HEK293 (cell line): ENCODE measurements at regions not wholly inside any gene's neighbourhood (a gene's known extent, or its start where the extent isn't known, plus 50 kb on each side); places are given as distances from the start of the nearest gene placed in this dataset.

Experiments used
- CTCF ChIA-PET: fragments of 350-600 bp; formaldehyde crosslinking; extraction: SDS; loops from one replicate; lab custom pipeline; 2021; ENCODE audit warnings: antibody characterized with exemption; lab: Yijun Ruan, JAX
- POLR2A ChIA-PET: fragments of 300-600 bp; formaldehyde crosslinking; extraction: SDS; loops from one replicate; lab custom pipeline; 2020; ENCODE audit warnings: antibody characterized with exemption, inconsistent platforms; lab: Yijun Ruan, JAX
- H3K27ac ChIP-seq: fragments of 200-500 bp; sonication (Bioruptor generic); 2 replicates; pipeline ENCODE4 v1.5.1; 2014; ENCODE audit warnings: low read depth, low read length, control low read depth, inconsistent platforms; ENCODE audit errors: extremely low read depth
- H3K36me3 ChIP-seq, 2 experiments: fragments of 200-500 bp in 1 of 2; sonication (Bioruptor generic) in 1 of 2; 1 replicate in 1 of 2; 2 replicates in 1 of 2; pipeline ENCODE4 v1.5.1; 2014 to 2017; ENCODE audit warnings: inconsistent platforms in 2 of 2, low read length in 2 of 2; ENCODE audit not compliant: control insufficient read depth in 2 of 2, insufficient read depth in 1 of 2
- H3K4me1 ChIP-seq: fragments of 200-500 bp; sonication (Bioruptor generic); 2 replicates; pipeline ENCODE4 v1.5.1; 2014; ENCODE audit warnings: mild to moderate bottlenecking, low read length, inconsistent platforms; ENCODE audit not compliant: control insufficient read depth, insufficient read depth
- H3K4me3 ChIP-seq: 2 replicates; pipeline ENCODE4 v1.5.1; 2011; ENCODE audit warnings: low read depth, mild to moderate bottlenecking, control low read depth, low read length, moderate library complexity
- H3K9me3 ChIP-seq: fragments of 200-500 bp; sonication (Bioruptor generic); 2 replicates; pipeline ENCODE4 v1.5.1; 2014; ENCODE audit warnings: low read depth, low read length, inconsistent platforms; ENCODE audit not compliant: control insufficient read depth, insufficient read depth
- GLIS2 ChIP-seq: fragments of 450-650 bp; formaldehyde crosslinking; IDR thresholded peaks from 2 replicates; pipeline ENCODE4 v1.5.1; 2016; ENCODE audit warnings: missing biosample characterization, missing genetic modification characterization
- IKZF3 ChIP-seq: fragments of 450-650 bp; IDR thresholded peaks from 2 replicates; pipeline ENCODE4 v1.5.0; 2018; ENCODE audit warnings: missing biosample characterization, mild to moderate bottlenecking, missing genetic modification characterization, moderate library complexity
- INSM2 ChIP-seq: fragments of 450-650 bp; formaldehyde crosslinking; IDR thresholded peaks from 2 replicates; pipeline ENCODE4 v1.5.1; 2016; ENCODE audit warnings: missing biosample characterization, missing genetic modification characterization
- KLF10 ChIP-seq: fragments of 450-650 bp; IDR thresholded peaks from 2 replicates; pipeline ENCODE4 v1.5.1; 2018; ENCODE audit warnings: missing biosample characterization, mild to moderate bottlenecking, missing genetic modification characterization
- PRDM6 ChIP-seq: fragments of 450-650 bp; formaldehyde crosslinking; IDR thresholded peaks from 2 replicates; pipeline ENCODE4 v1.5.1; 2017; ENCODE audit warnings: missing biosample characterization, missing genetic modification characterization
- SALL2 ChIP-seq: fragments of 450-650 bp; formaldehyde crosslinking; IDR thresholded peaks from 2 replicates; pipeline ENCODE4 v1.5.0; 2017; ENCODE audit warnings: missing biosample characterization, mild to moderate bottlenecking, missing genetic modification characterization, borderline replicate concordance
- TRIM28 ChIP-seq: IDR thresholded peaks from 2 replicates; pipeline ENCODE4 v1.6.1; 2011; ENCODE audit warnings: low read length, control low read depth, borderline replicate concordance
- ZBTB1 ChIP-seq: fragments of 450-650 bp; formaldehyde crosslinking; IDR thresholded peaks from 2 replicates; pipeline ENCODE4 v1.5.1; 2016; ENCODE audit warnings: missing biosample characterization, missing genetic modification characterization
- ZBTB11 ChIP-seq: fragments of 450-650 bp; formaldehyde crosslinking; conservative IDR thresholded peaks from 2 replicates; pipeline ENCODE4 v1.5.1; 2016; ENCODE audit warnings: low read depth, missing biosample characterization, missing genetic modification characterization
- ZBTB17 ChIP-seq: fragments of 450-650 bp; formaldehyde crosslinking; IDR thresholded peaks from 2 replicates; pipeline ENCODE4 v1.5.1; 2016; ENCODE audit warnings: missing biosample characterization, missing genetic modification characterization
- ZBTB7A ChIP-seq: fragments of 450-650 bp; formaldehyde crosslinking; IDR thresholded peaks from 2 replicates; pipeline ENCODE4 v1.5.1; 2016; ENCODE audit warnings: low read depth, missing biosample characterization, missing genetic modification characterization
- ZBTB8A ChIP-seq: fragments of 450-650 bp; formaldehyde crosslinking; IDR thresholded peaks from 2 replicates; pipeline ENCODE4 v1.5.1; 2016; ENCODE audit warnings: missing biosample characterization, missing genetic modification characterization
- ZEB2 ChIP-seq: fragments of 450-650 bp; formaldehyde crosslinking; IDR thresholded peaks from 2 replicates; pipeline ENCODE4 v1.5.1; 2016; ENCODE audit warnings: missing biosample characterization, missing genetic modification characterization
- ZFHX2 ChIP-seq: fragments of 450-650 bp; formaldehyde crosslinking; conservative IDR thresholded peaks from 2 replicates; pipeline ENCODE4 v1.5.1; 2016; ENCODE audit warnings: missing biosample characterization, missing genetic modification characterization
- ZIC2 ChIP-seq: fragments of 450-650 bp; formaldehyde crosslinking; IDR thresholded peaks from 2 replicates; pipeline ENCODE4 v1.5.1; 2016; ENCODE audit warnings: missing biosample characterization, missing genetic modification characterization
- ZNF112 ChIP-seq: fragments of 450-650 bp; formaldehyde crosslinking; IDR thresholded peaks from 2 replicates; pipeline ENCODE4 v1.5.0; 2017; ENCODE audit warnings: missing biosample characterization, missing genetic modification characterization
- ZNF114 ChIP-seq: fragments of 450-650 bp; formaldehyde crosslinking; IDR thresholded peaks from 2 replicates; pipeline ENCODE4 v1.5.0; 2017; ENCODE audit warnings: missing biosample characterization, missing genetic modification characterization
- ZNF146 ChIP-seq: fragments of 450-650 bp; formaldehyde crosslinking; IDR thresholded peaks from 2 replicates; pipeline ENCODE4 v1.5.1; 2016; ENCODE audit warnings: missing biosample characterization, missing genetic modification characterization
- ZNF184 ChIP-seq: fragments of 450-650 bp; IDR thresholded peaks from 2 replicates; pipeline ENCODE4 v1.5.1; 2018; ENCODE audit warnings: missing biosample characterization, mild to moderate bottlenecking, missing genetic modification characterization
- ZNF223 ChIP-seq: fragments of 450-650 bp; formaldehyde crosslinking; IDR thresholded peaks from 2 replicates; pipeline ENCODE4 v1.5.1; 2016; ENCODE audit warnings: missing biosample characterization, missing genetic modification characterization
- ZNF362 ChIP-seq: fragments of 450-650 bp; formaldehyde crosslinking; IDR thresholded peaks from 2 replicates; pipeline ENCODE4 v1.5.1; 2016; ENCODE audit warnings: missing biosample characterization, missing genetic modification characterization
- ZNF580 ChIP-seq: fragments of 450-650 bp; formaldehyde crosslinking; IDR thresholded peaks from 2 replicates; pipeline ENCODE4 v1.5.1; 2016; ENCODE audit warnings: missing biosample characterization, missing genetic modification characterization
- ZNF600 ChIP-seq: fragments of 450-650 bp; formaldehyde crosslinking; IDR thresholded peaks from 2 replicates; pipeline ENCODE4 v1.5.1; 2016; ENCODE audit warnings: missing biosample characterization, missing genetic modification characterization
- ZSCAN5A ChIP-seq: fragments of 450-650 bp; formaldehyde crosslinking; IDR thresholded peaks from 2 replicates; pipeline ENCODE4 v1.5.1; 2016; ENCODE audit warnings: missing biosample characterization, missing genetic modification characterization

GRCh38 chr18:1652018-1652417 is 747.3 kb downstream of the ADCYAP1 start (continued):
- TF ChIP-seq ZBTB11 (no peak), GLIS2 (tag by site-specific recombination) (no peak), ZNF112 (tag by site-specific recombination) (no peak)

GRCh38 chr18:1653873-1654272 is 749.2 kb downstream of the ADCYAP1 start:
- H3K9me3 ChIP-seq, result no peaks in the 10 kb centered on the region
- no peak for TF ChIP-seq ZBTB7A (tag by site-specific recombination)
- no peak for TF ChIP-seq ZIC2 (tag by site-specific recombination)
- TF ChIP-seq ZSCAN5A (tag by site-specific recombination), result no peak
- no peak for TF ChIP-seq PRDM6
- TF ChIP-seq, all 188 proteins: peak for 0
- ChIA-PET CTCF (interaction anchor here (1.2 to 1.6 kb wide), 2 partner anchors 10 to 13 kb away, joined by 5 to 12 read pairs; no protein-coding TSS in a partner anchor), POLR2A (no interaction called here)
- H3K4me1 ChIP-seq, result no peaks in the 10 kb centered on the region
- H3K36me3 ChIP-seq, result no peaks in the 10 kb centered on the region
- no peak overlapping the region for H3K27ac ChIP-seq
- H3K4me3 ChIP-seq, result no peak overlapping the region

GRCh38 chr18:1657876-1658275 is 753.2 kb downstream of the ADCYAP1 start:
- CTCF ChIA-PET, result interaction anchor here (0.6 kb wide), 1 partner anchor 32 kb away, joined by 4 read pairs; no protein-coding TSS in a partner anchor
- POLR2A ChIA-PET, result no interaction called here
- H3K27ac ChIP-seq, result no peak overlapping the region
- no peaks in the 10 kb centered on the region for H3K36me3 ChIP-seq
- no peak for TF ChIP-seq ZEB2 (tag by site-specific recombination)
- no peak for TF ChIP-seq ZNF146 (tag by site-specific recombination)
- TF ChIP-seq ZBTB17 (tag by site-specific recombination), result no peak
- no peak for TF ChIP-seq KLF10 (tag by site-specific recombination)
- no peak for TF ChIP-seq ZFHX2
- TF ChIP-seq ZBTB8A (tag by site-specific recombination), result no peak
- TF ChIP-seq TRIM28, result no peak
- TF ChIP-seq ZNF114, result no peak
- no peak for TF ChIP-seq ZNF600 (tag by site-specific recombination)
- no peak for TF ChIP-seq SALL2 (tag by site-specific recombination)
- no peak for TF ChIP-seq ZNF184 (tag by site-specific recombination)
- TF ChIP-seq IKZF3 (tag by site-specific recombination), result no peak
- no peak for TF ChIP-seq INSM2 (tag by site-specific recombination)
- no peak for TF ChIP-seq ZNF362
- TF ChIP-seq ZBTB1 (tag by site-specific recombination), result no peak
- no peak for TF ChIP-seq ZNF223
- TF ChIP-seq ZNF580 (tag by site-specific recombination), result no peak
- H3K4me1 ChIP-seq, result no peaks in the 10 kb centered on the region
- H3K9me3 ChIP-seq, result no peaks in the 10 kb centered on the region
- no peak overlapping the region for H3K4me3 ChIP-seq
